ENCODE measurements at regions not wholly inside any gene's neighbourhood (a gene's known extent, or its start where the extent isn't known, plus 50 kb on each side); places are given as distances from the start of the nearest gene placed in this dataset.
"Not testable (repeated sequence)": the region's sequence is repeated elsewhere in the genome, so short reads cannot be mapped to it uniquely, and the experiment has no call there.

DNA sequence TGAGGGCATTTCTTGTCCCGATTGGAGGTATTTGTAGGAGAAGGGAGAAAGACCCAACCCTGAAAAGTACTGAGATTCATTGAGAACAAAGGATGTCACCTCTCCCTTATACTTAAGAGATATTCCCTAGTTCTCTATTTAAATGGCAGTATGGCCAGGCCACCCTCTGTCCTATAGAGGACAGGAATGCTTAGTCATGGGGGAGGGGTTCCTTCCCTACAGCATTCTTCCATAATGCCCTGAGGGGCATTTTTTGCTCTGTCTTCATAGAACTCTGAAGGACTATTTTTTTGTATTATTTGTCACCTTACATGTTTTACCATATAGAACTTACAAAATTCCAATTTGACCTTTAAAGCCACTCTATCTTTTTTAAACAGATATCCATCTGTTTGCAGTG, 176.3 kb downstream of the TMEM161B start:
- DNase-seq (ENCODE audit: low read depth, low spot score): no peak

DNA sequence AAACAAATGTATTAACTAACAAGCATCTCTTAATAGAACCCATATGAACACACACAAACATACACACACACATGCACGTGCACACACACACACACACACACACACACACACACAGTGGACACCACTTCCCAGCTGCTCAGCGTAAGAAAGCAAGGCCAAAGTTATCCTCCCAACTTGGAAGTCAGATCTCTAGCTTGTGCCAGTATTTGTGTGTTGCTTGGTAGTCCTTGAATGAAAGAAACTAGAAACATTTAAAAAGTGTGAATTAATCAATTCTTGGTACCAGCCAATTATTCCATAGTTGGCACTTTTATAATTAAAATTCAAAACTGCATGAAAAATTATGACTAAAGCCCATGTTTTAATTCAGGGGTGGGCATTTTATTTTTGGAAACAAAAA, 178.1 kb downstream of the TMEM161B start:
- DNase-seq (ENCODE audit: low read depth, low spot score): no peak

- no peak for DNase-seq (ENCODE audit: low read depth, low spot score)
These were observed 178.8 kb downstream of the TMEM161B start for GRCh38 chr5:88089719-88090390.

- DNase-seq (ENCODE audit: low read depth, low spot score): no peak
These were observed 183.2 kb downstream of the TMEM161B start for GRCh38 chr5:88085462-88085861.

- DNase-seq (ENCODE audit: low read depth, low spot score): no peak
These were observed 186.8 kb downstream of the TMEM161B start for GRCh38 chr5:88081877-88082276.

- no peak for DNase-seq (ENCODE audit: low read depth, low spot score)
These were observed 204.8 kb downstream of the TMEM161B start for GRCh38 chr5:88063813-88064212.

DNA sequence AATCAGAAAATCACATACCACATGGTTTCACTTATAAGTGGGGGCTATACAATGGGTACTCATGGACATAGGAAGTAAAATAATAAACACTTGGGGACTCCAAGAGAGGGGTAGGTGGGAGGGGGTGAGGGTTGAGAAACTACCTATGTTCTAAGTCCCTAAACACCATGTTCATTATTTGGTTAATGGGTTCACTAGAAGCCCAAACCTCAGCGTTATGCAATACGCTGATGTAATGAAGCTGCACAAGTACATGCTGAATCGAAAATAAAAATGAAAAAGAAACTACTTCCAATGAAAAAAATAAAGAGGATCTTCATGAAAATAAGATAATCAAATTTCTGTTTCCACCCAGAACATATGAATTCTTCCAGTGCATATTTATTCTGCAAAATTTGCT, 208.5 kb downstream of the TMEM161B start:
- DNase-seq (ENCODE audit: low read depth, low spot score): no peak

DNA sequence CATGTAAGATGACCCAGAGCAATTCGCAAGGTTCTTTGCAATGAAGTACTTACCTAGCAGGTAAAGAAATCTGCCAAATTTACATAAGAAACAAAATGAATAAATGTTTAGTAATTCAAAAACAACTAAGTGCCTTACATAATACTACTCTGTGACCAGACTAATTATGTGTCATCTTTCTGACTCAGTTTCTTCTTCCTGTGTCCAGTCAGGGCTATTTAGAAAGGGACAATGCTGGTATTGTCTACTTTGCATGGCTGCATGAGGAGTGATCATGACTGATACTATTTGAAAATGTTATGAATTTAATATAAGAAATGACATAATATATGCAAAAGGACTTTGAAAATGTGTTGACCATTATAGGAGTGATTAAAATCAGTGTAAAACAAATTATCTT, 210.0 kb downstream of the TMEM161B start:
- no peak for DNase-seq (ENCODE audit: low read depth, low spot score)

- not testable (repeated sequence) for DNase-seq (ENCODE audit: low read depth, low spot score)
These were observed 216.2 kb downstream of the TMEM161B start for GRCh38 chr5:88052468-88052867.

DNA sequence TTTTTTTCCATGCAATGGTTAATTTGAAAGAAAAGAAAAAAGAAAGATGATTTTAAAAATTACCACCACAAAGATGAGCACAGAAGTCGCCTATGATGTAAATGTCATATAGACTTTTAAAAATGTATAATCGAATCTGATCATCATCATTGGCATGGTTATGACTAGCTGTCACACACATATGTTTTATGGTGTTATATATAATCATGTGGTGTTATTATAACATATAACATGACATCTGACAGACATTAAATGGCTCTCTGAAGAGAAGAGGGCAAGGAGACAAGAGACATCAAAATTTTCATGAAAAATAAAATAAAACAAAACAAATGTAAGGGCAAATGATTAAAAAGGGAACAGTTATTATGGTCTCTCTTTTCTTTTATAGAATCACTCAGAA, 217.5 kb downstream of the TMEM161B start:
- DNase-seq (ENCODE audit: low read depth, low spot score): no peak

DNA sequence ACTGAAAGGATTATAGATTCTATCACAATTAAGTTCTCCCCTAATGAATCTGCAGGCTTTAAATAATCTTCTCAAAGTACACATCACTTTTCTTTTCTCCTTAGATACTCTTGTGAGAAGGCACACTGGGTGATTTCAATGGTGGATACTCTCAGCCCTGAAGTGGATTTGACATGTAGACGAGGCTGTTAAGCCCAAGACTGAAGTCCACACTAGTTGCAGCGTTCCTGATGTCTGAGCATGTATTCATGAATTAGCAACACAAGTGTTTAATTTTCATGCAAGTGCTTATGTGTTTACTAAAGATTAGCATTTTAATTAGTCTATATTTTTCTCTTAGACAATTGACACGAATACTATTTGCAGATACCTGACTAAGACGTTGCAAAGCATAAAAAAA, 218.9 kb downstream of the TMEM161B start:
- no peak for DNase-seq (ENCODE audit: low read depth, low spot score)

- no peak for DNase-seq (ENCODE audit: low read depth, low spot score)
These were observed 219.5 kb downstream of the TMEM161B start for GRCh38 chr5:88049156-88049555.

DNA sequence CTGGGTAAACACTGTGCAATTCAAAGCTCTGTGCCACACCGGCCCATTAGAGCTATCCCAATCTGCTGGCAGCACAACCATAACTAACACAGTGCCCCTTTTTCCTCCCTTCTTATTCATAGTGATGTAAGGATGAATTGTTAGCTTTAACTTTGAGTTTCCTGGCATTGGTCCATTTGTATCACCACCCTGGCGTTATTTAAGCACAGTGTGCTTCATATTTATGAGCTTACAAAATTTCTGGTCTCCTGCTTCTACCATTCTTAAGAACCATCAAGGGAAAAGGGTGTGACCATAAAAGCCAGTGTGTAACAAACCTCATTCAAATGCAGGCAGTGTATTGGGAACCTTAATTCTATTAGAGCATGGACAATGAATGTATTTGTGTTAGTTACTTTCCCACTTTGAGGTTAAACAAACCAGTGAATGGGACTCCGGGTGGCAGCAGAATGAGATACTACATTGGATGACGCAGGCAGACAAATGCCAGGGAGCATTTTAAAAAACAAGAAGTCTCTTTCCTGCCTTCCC, 222.6 kb downstream of the TMEM161B start:
- DNase-seq (ENCODE audit: low read depth, low spot score): no peak

DNA sequence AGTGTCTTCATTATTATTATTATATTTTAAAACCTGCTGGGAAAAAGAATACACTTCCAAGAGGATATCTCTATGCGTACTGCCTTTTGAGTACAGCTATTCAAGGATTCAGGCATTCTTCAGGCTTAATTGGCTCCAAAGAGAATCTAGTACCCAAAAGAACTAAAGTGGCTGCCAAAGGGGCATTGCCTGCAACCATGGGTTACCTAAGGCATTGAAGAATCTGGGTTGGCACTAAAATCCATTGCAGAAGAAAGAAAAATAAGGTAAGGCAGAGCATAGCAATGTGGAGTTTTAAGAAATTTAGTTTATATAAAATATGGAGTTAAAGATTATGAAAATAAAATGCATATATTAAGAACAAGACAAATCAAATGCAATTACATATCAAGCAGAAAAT, 223.5 kb downstream of the TMEM161B start:
- no peak for DNase-seq (ENCODE audit: low read depth, low spot score)

- no peak for DNase-seq (ENCODE audit: low read depth, low spot score)
These were observed 234.1 kb downstream of the TMEM161B start for GRCh38 chr5:88034520-88034919.

- DNase-seq (ENCODE audit: low read depth, low spot score): no peak
These were observed 235.5 kb downstream of the TMEM161B start for GRCh38 chr5:88033191-88033590.

DNA sequence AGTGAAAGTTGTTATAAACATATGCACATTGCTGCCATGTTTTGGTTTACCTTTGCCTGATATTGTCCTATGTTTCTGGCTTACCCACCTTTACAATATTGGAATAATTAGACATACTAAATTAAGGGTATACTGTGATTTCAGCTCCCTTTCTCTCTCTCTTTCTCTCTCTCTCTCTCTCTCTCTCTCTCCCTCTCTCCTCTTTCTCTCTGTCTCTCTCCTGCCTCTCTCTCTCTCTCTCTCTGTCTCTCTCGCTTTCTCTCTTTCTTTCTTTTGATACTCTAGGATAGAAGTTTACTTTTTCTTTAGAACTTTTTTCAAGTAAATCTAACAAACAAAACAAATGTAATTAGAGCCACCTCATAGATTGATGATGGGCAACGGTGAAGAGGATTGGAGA, 239.6 kb downstream of the TMEM161B start:
- no peak for DNase-seq (ENCODE audit: low read depth, low spot score)

GRCh38 chr5:88021141-88021540, 247.5 kb downstream of the TMEM161B start:
- DNase-seq (ENCODE audit: low read depth, low spot score): no peak

- DNase-seq (ENCODE audit: low read depth, low spot score): not testable (repeated sequence)
These were observed 253.7 kb downstream of the TMEM161B start for GRCh38 chr5:88014984-88015383.

- DNase-seq (ENCODE audit: low read depth, low spot score): no peak
These were observed 267.8 kb downstream of the TMEM161B start for GRCh38 chr5:88000877-88001276.

DNA sequence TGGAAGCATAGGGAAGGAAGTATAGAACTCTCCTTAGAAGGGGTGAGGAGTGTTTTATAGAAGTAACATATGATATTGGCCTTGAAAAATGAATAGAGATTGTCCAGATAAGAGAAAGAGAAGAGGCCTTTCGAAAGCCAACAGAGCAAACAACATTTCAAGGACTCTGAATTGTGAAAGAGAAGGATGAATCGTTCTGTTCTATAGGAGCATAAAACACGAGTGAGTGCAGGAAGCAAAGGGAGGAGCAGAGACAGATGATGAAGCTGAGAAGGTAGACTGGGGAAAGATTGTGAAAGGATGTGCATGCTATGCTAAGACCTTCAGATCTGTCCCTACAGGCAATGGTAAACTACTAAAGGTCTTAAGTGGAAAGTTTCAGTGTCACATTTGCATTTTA, 271.0 kb downstream of the TMEM161B start:
- DNase-seq (ENCODE audit: low read depth, low spot score): no peak

DNA sequence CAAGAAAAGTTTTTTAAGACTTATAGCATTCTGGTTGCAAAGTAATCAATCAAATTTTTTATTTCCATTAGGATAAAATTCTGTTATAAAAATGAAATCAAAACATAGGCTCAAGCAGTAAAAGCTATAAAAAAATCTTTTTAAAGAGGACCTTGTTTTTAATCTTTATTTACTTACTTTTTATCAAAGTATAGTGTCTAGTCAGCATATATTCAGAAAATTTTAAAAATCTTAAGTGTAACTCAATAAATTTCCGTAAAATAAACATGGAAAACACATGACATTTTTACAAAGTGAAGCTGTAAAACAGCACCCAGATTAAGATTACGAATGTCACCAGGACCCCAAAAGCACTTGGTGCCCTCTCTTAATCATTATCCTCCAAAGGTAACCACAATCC, 302.4 kb downstream of the TMEM161B start:
- no peak for DNase-seq (ENCODE audit: low read depth, low spot score)

DNA sequence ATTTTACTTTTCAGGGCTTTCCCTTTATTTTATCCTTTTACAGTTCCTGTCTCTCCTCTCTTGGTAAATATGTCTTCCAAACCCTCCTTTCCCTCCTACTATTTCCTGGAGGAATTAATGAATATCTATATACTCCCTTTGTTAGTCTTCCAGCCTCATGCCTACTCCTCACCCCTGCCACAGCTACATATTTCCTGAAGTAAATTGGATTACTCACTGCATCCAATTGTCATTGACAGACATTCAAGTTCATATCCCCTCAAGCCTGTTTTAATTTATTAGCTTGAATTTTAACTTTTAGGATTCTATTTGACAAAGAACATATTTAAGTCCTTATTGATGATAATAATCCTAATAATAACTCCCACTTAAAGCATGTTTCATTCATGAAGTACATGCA, 314.5 kb downstream of the TMEM161B start:
- DNase-seq (ENCODE audit: low read depth, low spot score): no peak

GRCh38 chr5:87951661-87952060, 317.0 kb downstream of the TMEM161B start:
- no peak for DNase-seq (ENCODE audit: low read depth, low spot score)
